IMR-90 (cell line): ENCODE measurements at regions not wholly inside any gene's neighbourhood (a gene's known extent, or its start where the extent isn't known, plus 50 kb on each side); places are given as distances from the start of the nearest gene placed in this dataset.

Experiments used
- ATAC-seq: fragments of 200-7000 bp; cut with Tn5 transposase; 2 replicates; pipeline ENCODE4 v1.9.1; 2020; ENCODE audit warnings: low read depth, mild to moderate bottlenecking, moderate library complexity
- BruUV-seq: library from RNA; stranded (reverse); fragments of 400-500 nt; replicated peaks from 2 replicates; lab custom pipeline; 2021; lab: Mats Ljungman, UMichigan
- CTCF ChIA-PET: fragments of 300-600 bp; formaldehyde crosslinking; extraction: SDS; loops from one replicate; lab custom pipeline; 2021; ENCODE audit warnings: antibody characterized with exemption; lab: Yijun Ruan, JAX
- POLR2A ChIA-PET: fragments of 300-600 bp; sonication (Branson Sonifier 250); formaldehyde crosslinking; loops from one replicate; lab custom pipeline; 2022; ENCODE audit warnings: antibody characterized with exemption; ENCODE audit not compliant: unreplicated experiment; lab: Charles Lee
- DNase-seq: peaks from one replicate; pipeline ENCODE4 v3.0.0; 2013
- H2AFZ ChIP-seq: replicated peaks from 2 replicates; pipeline ENCODE3; 2013; ENCODE audit warnings: low read length, mild to moderate bottlenecking; ENCODE audit not compliant: poor library complexity
- H2AK5ac ChIP-seq: 2 replicates; pipeline ENCODE4 v1.6.1; 2013; ENCODE audit warnings: low read depth, low read length, inconsistent platforms
- H2AK9ac ChIP-seq: replicated peaks from 2 replicates; pipeline ENCODE3; 2013; ENCODE audit warnings: mild to moderate bottlenecking, low read depth, low read length, moderate library complexity; ENCODE audit not compliant: poor library complexity
- H2BK120ac ChIP-seq: 2 replicates; pipeline ENCODE4 v1.6.1; 2013; ENCODE audit warnings: low read depth, low read length, inconsistent platforms
- H2BK15ac ChIP-seq: 3 replicates; pipeline ENCODE4 v1.6.1; 2013; ENCODE audit warnings: low read depth, low read length, inconsistent platforms
- H2BK20ac ChIP-seq: 2 replicates; pipeline ENCODE4 v1.6.1; 2013; ENCODE audit warnings: low read depth, mild to moderate bottlenecking, inconsistent platforms, low read length, moderate library complexity
- H2BK5ac ChIP-seq: 2 replicates; pipeline ENCODE4 v1.6.1; 2013; ENCODE audit warnings: mild to moderate bottlenecking, low read depth, low read length, inconsistent platforms; ENCODE audit not compliant: poor library complexity, severe bottlenecking
- H3K14ac ChIP-seq: replicated peaks from 2 replicates; pipeline ENCODE4 v1.6.1; 2013; ENCODE audit warnings: low read depth, low read length, inconsistent platforms
- H3K18ac ChIP-seq: 2 replicates; pipeline ENCODE4 v1.6.1; 2013; ENCODE audit warnings: low read depth, low read length, control low read depth
- H3K23ac ChIP-seq: 2 replicates; pipeline ENCODE4 v1.6.1; 2013; ENCODE audit warnings: low read depth, low read length, inconsistent platforms
- H3K27ac ChIP-seq: 2 replicates; pipeline ENCODE4 v1.5.1; 2013; ENCODE audit warnings: mild to moderate bottlenecking, control low read depth, low read length; ENCODE audit not compliant: insufficient read depth
- H3K27me3 ChIP-seq: 2 replicates; pipeline ENCODE4 v1.6.1; 2013; ENCODE audit warnings: low read length; ENCODE audit not compliant: control insufficient read depth, insufficient read depth
- H3K36me3 ChIP-seq: 2 replicates; pipeline ENCODE4 v1.6.1; 2013; ENCODE audit warnings: low read length, mixed read lengths; ENCODE audit not compliant: control insufficient read depth, insufficient read depth
- H3K4ac ChIP-seq: 2 replicates; pipeline ENCODE4 v1.6.1; 2013; ENCODE audit warnings: low read depth, low read length, inconsistent platforms
- H3K4me1 ChIP-seq: 2 replicates; pipeline ENCODE4 v1.6.1; 2013; ENCODE audit warnings: low read length, mixed read lengths; ENCODE audit not compliant: control insufficient read depth, insufficient read depth
- H3K4me2 ChIP-seq: 2 replicates; pipeline ENCODE4 v1.6.1; 2013; ENCODE audit warnings: low read depth, mild to moderate bottlenecking, control low read depth, low read length, moderate library complexity
- H3K4me3 ChIP-seq: 2 replicates; pipeline ENCODE4 v1.5.1; 2013; ENCODE audit warnings: low read depth, mild to moderate bottlenecking, control low read depth, low read length, moderate library complexity; ENCODE audit not compliant: insufficient read depth
- H3K56ac ChIP-seq: 2 replicates; pipeline ENCODE4 v1.6.1; 2013; ENCODE audit warnings: low read length, inconsistent platforms; ENCODE audit not compliant: insufficient read depth; ENCODE audit errors: extremely low read depth
- H3K79me1 ChIP-seq, 2 experiments: 2 replicates each; pipeline ENCODE4 v1.6.1; 2013; ENCODE audit warnings: low read length in 2 of 2, inconsistent platforms in 1 of 2, low read depth in 1 of 2
- H3K9ac ChIP-seq: 2 replicates; pipeline ENCODE4 v1.6.1; 2013; ENCODE audit warnings: low read depth, low read length, control low read depth
- H3K9me1 ChIP-seq: 2 replicates; pipeline ENCODE4 v1.6.1; 2013; ENCODE audit warnings: low read length, inconsistent platforms; ENCODE audit not compliant: insufficient read depth
- H3K9me3 ChIP-seq: 2 replicates; pipeline ENCODE4 v1.6.1; 2013; ENCODE audit warnings: low read length; ENCODE audit not compliant: control insufficient read depth, insufficient read depth
- H4K20me1 ChIP-seq: 2 replicates; pipeline ENCODE4 v1.6.1; 2013; ENCODE audit warnings: low read length, inconsistent platforms; ENCODE audit not compliant: insufficient read depth
- H4K5ac ChIP-seq: 2 replicates; pipeline ENCODE4 v1.6.1; 2013; ENCODE audit warnings: mild to moderate bottlenecking, low read depth, low read length, control low read depth
- H4K8ac ChIP-seq, 2 experiments: 2 replicates each; pipeline ENCODE4 v1.6.1; 2013; ENCODE audit warnings: low read depth in 2 of 2, low read length in 2 of 2, control low read depth in 1 of 2, inconsistent platforms in 1 of 2
- H4K91ac ChIP-seq: 2 replicates; pipeline ENCODE4 v1.6.1; 2013; ENCODE audit warnings: low read depth, low read length, inconsistent platforms; ENCODE audit not compliant: insufficient read depth
- BHLHE40 ChIP-seq: fragments of 150-350 bp; IDR thresholded peaks from 2 replicates; pipeline ENCODE4 v1.6.1; 2016; ENCODE audit warnings: mild to moderate bottlenecking, low read depth, low read length
- CEBPB ChIP-seq: IDR thresholded peaks from 2 replicates; pipeline ENCODE4 v1.6.1; 2012; ENCODE audit warnings: low read depth, low read length, improper control_type of control experiment
- CHD1 ChIP-seq: IDR thresholded peaks from 2 replicates; pipeline ENCODE4 v1.6.1; 2012; ENCODE audit warnings: low read depth, low read length, improper control_type of control experiment
- CTCF ChIP-seq: conservative IDR thresholded peaks from 2 replicates; pipeline ENCODE4 v1.5.1; 2012; ENCODE audit warnings: mild to moderate bottlenecking, low read depth, low read length, improper control_type of control experiment
- ELK1 ChIP-seq: fragments of 150-350 bp; IDR thresholded peaks from 2 replicates; pipeline ENCODE4 v1.6.1; 2016; ENCODE audit warnings: low read depth, mild to moderate bottlenecking, low read length, moderate library complexity, borderline replicate concordance
- FOS ChIP-seq: fragments of 150-350 bp; IDR thresholded peaks from 2 replicates; pipeline ENCODE4 v1.6.1; 2016; ENCODE audit warnings: low read depth, low read length
- MAFK ChIP-seq: IDR thresholded peaks from 2 replicates; pipeline ENCODE4 v1.6.1; 2012; ENCODE audit warnings: low read depth, low read length, improper control_type of control experiment
- MAZ ChIP-seq: IDR thresholded peaks from 2 replicates; pipeline ENCODE4 v1.6.1; 2012; ENCODE audit warnings: low read depth, mild to moderate bottlenecking, low read length, improper control_type of control experiment, moderate library complexity, borderline replicate concordance
- MXI1 ChIP-seq: IDR thresholded peaks from 2 replicates; pipeline ENCODE4 v1.6.1; 2012; ENCODE audit warnings: low read depth, mild to moderate bottlenecking, low read length, moderate library complexity, borderline replicate concordance
- NFE2L2 ChIP-seq: fragments of 150-350 bp; IDR thresholded peaks from 2 replicates; pipeline ENCODE4 v1.6.1; 2016; ENCODE audit warnings: low read depth, mild to moderate bottlenecking, low read length
- POLR2A ChIP-seq: IDR thresholded peaks from 2 replicates; pipeline ENCODE4 v1.6.1; 2012; ENCODE audit warnings: mild to moderate bottlenecking, low read depth, low read length
- RAD21 ChIP-seq: IDR thresholded peaks from 2 replicates; pipeline ENCODE4 v1.6.1; 2012; ENCODE audit warnings: low read length, improper control_type of control experiment
- RCOR1 ChIP-seq: IDR thresholded peaks from 2 replicates; pipeline ENCODE4 v1.6.1; 2012; ENCODE audit warnings: mild to moderate bottlenecking, low read length, improper control_type of control experiment; ENCODE audit not compliant: insufficient replicate concordance
- RFX5 ChIP-seq: IDR thresholded peaks from 2 replicates; pipeline ENCODE4 v1.8.0; 2012; ENCODE audit warnings: low read depth, mild to moderate bottlenecking, low read length, moderate library complexity
- SMC3 ChIP-seq: fragments of 150-350 bp; IDR thresholded peaks from 2 replicates; pipeline ENCODE4 v1.6.1; 2016; ENCODE audit warnings: low read depth, mild to moderate bottlenecking, antibody characterized with exemption, low read length, moderate library complexity
- USF2 ChIP-seq: fragments of 150-350 bp; IDR thresholded peaks from 2 replicates; pipeline ENCODE4 v1.6.1; 2017; ENCODE audit warnings: mild to moderate bottlenecking, antibody characterized with exemption, low read length, low read depth
- WGBS, 2 experiments: methylation state at CpG; one replicate each; pipeline versions ENCODE4 v1.1.5 to v1.1.7; 2013; ENCODE audit warnings: missing lambda C conversion rate in 2 of 2; ENCODE audit not compliant: insufficient read length in 1 of 2; ENCODE audit errors: extremely low coverage in 2 of 2; 5-methylcytosine and 5-hydroxymethylcytosine counted together
- dilution Hi-C: fragments of 300-500 bp; cut with HindIII; formaldehyde crosslinking; loops from one replicate; pipeline ENCODE4 v1.14.3; 2018; ENCODE audit warnings: low sequenced_read_pairs; ENCODE audit not compliant: unreplicated experiment
- in situ Hi-C: fragments of 300-500 bp; cut with MboI; formaldehyde crosslinking; loops from 3 replicates; pipeline ENCODE4 v1.14.3; 2019; ENCODE audit warnings: low sequenced_read_pairs, inconsistent platforms, mixed read lengths
- intact Hi-C: fragments of 100-400 bp; cut with micrococcal nuclease; formaldehyde crosslinking; loops from 2 replicates; pipeline ENCODE4 v1.10.0; 2022

- no peak for TF ChIP-seq NFE2L2
- no peak for TF ChIP-seq RCOR1
- TF ChIP-seq POLR2A: no peak
- TF ChIP-seq MXI1: no peak
- no peak for TF ChIP-seq CEBPB
- TF ChIP-seq FOS: no peak
- no peak for TF ChIP-seq MAZ
- TF ChIP-seq CHD1: no peak
- no peak for TF ChIP-seq BHLHE40
- no peak for TF ChIP-seq ELK1
- TF ChIP-seq SMC3: no peak
- TF ChIP-seq RFX5: no peak
- no peak for TF ChIP-seq CTCF
- TF ChIP-seq USF2: no peak
- TF ChIP-seq MAFK: no peak
- no peak for TF ChIP-seq RAD21
- no peaks in the 10 kb centered on the region for H3K9me1 ChIP-seq
- H3K27me3 ChIP-seq: no peaks in the 10 kb centered on the region
- H3K56ac ChIP-seq: no peak overlapping the region
- no peak overlapping the region for H3K4me3 ChIP-seq
- POLR2A ChIA-PET: no interaction called here
- no peak overlapping the region for H3K9ac ChIP-seq
- no peak overlapping the region for H2BK120ac ChIP-seq
- H3K4me1 ChIP-seq: no peaks in the 10 kb centered on the region
- H4K20me1 ChIP-seq: no peaks in the 10 kb centered on the region
- no peak overlapping the region for H4K91ac ChIP-seq
- no peak overlapping the region for H2AK9ac ChIP-seq
- no TSS peak for BruUV-seq
- no peak overlapping the region for H2BK5ac ChIP-seq
- no CpG with 5 or more reads among the region's 1 CpG for WGBS, 2 experiments
- no peak overlapping the region for H4K5ac ChIP-seq
- no peak overlapping the region for H3K27ac ChIP-seq
- no peak overlapping the region for H2BK15ac ChIP-seq
- no peak overlapping the region for H3K4ac ChIP-seq
- H4K8ac ChIP-seq: no peak overlapping the region
- in situ Hi-C loops: no loop called here
- H2BK20ac ChIP-seq: no peak overlapping the region
- no peaks in the 10 kb centered on the region for H3K9me3 ChIP-seq
- no peaks in the 10 kb centered on the region for H3K36me3 ChIP-seq
- CTCF ChIA-PET: no interaction called here
- no peak overlapping the region for H3K18ac ChIP-seq
- no peak overlapping the region for H3K14ac ChIP-seq
- H3K79me1 ChIP-seq: no peaks in the 10 kb centered on the region
- no peak overlapping the region for H3K23ac ChIP-seq
- intact Hi-C loops: no loop called here
- no peak overlapping the region for H3K4me2 ChIP-seq
- no peak overlapping the region for H2AK5ac ChIP-seq
- dilution Hi-C loops: no loop called here
- no peak overlapping the region for H2AFZ ChIP-seq
- no peak for ATAC-seq
- DNase-seq: no peak
Measured at GRCh38 chr4:149296503-149296902, 519.1 kb downstream of the IQCM start.
